ENCODE measurements at regions not wholly inside any gene's neighbourhood (a gene's known extent, or its start where the extent isn't known, plus 50 kb on each side); places are given as distances from the start of the nearest gene placed in this dataset.

GRCh38 chr12:91361864-91362263 lies 179.2 kb upstream of the DCN start:
- DNase-seq (ENCODE audit: low read depth in 2 of 2): no peak

GRCh38 chr12:91357381-91357780 lies 174.8 kb upstream of the DCN start:
- DNase-seq (ENCODE audit: low read depth in 2 of 2): no peak

GRCh38 chr12:91356405-91356804 lies 173.8 kb upstream of the DCN start:
- DNase-seq (ENCODE audit: low read depth in 2 of 2): no peak

- DNase-seq (ENCODE audit: low read depth in 2 of 2): peak; percentile 4 to 5
Observed at GRCh38 chr12:91355150-91356006, 172.8 kb upstream of the DCN start.

GRCh38 chr12:91353266-91353665 lies 170.6 kb upstream of the DCN start:
- no peak for DNase-seq (ENCODE audit: low read depth in 2 of 2)

GRCh38 chr12:91349476-91349875 lies 166.9 kb upstream of the DCN start:
- no peak for DNase-seq (ENCODE audit: low read depth in 2 of 2)

GRCh38 chr12:91347481-91348214 lies 165.0 kb upstream of the DCN start:
- DNase-seq (ENCODE audit: low read depth in 2 of 2): no peak

GRCh38 chr12:91346827-91347226 lies 164.2 kb upstream of the DCN start:
- DNase-seq (ENCODE audit: low read depth in 2 of 2): no peak

GRCh38 chr12:91344408-91344807 lies 161.8 kb upstream of the DCN start:
- DNase-seq (ENCODE audit: low read depth in 2 of 2): no peak

- no peak for DNase-seq (ENCODE audit: low read depth in 2 of 2)
Observed at GRCh38 chr12:91343010-91343409, 160.4 kb upstream of the DCN start.

- DNase-seq (ENCODE audit: low read depth in 2 of 2): no peak
Observed at GRCh38 chr12:91339106-91339505, 156.5 kb upstream of the DCN start.

GRCh38 chr12:91335699-91336098 lies 153.1 kb upstream of the DCN start:
- DNase-seq (ENCODE audit: low read depth in 2 of 2): no peak

- DNase-seq (ENCODE audit: low read depth in 2 of 2): no peak
Observed at GRCh38 chr12:91333966-91334365, 151.3 kb upstream of the DCN start.

GRCh38 chr12:91332302-91332701 lies 149.7 kb upstream of the DCN start:
- DNase-seq (ENCODE audit: low read depth in 2 of 2): no peak

GRCh38 chr12:91331371-91331770 lies 148.8 kb upstream of the DCN start:
- DNase-seq (ENCODE audit: low read depth in 2 of 2): no peak

GRCh38 chr12:91328451-91328850 lies 145.8 kb upstream of the DCN start:
- no peak for DNase-seq (ENCODE audit: low read depth in 2 of 2)

GRCh38 chr12:91327889-91328288 lies 145.3 kb upstream of the DCN start:
- DNase-seq (ENCODE audit: low read depth in 2 of 2): no peak

GRCh38 chr12:91327131-91327530 lies 144.5 kb upstream of the DCN start:
- no peak for DNase-seq (ENCODE audit: low read depth in 2 of 2)

GRCh38 chr12:91326058-91327027 lies 143.7 kb upstream of the DCN start:
- DNase-seq (ENCODE audit: low read depth in 2 of 2): peak in 1 of 2 donors; percentile 2

GRCh38 chr12:91320999-91321398 lies 138.4 kb upstream of the DCN start:
- no peak for DNase-seq (ENCODE audit: low read depth in 2 of 2)

- no peak for DNase-seq (ENCODE audit: low read depth in 2 of 2)
Observed at GRCh38 chr12:91319071-91319760, 136.6 kb upstream of the DCN start.

All from stimulated activated CD8-positive, alpha-beta memory T cell treated with anti-CD3 and anti-CD28 coated beads, Interleukin-7, amount 100 ng/mL, for 4 hours (primary cell).